Skeletal muscle satellite cell (primary cell): ENCODE measurements at regions not wholly inside any gene's neighbourhood (a gene's known extent, or its start where the extent isn't known, plus 50 kb on each side); places are given as distances from the start of the nearest gene placed in this dataset.
A peak's percentile ranks its signal among the peaks of the same experiment; 100 is the strongest.

Experiments
- H3K27me3 ChIP-seq: 2 replicates; pipeline ENCODE4 v1.7.0; 2013; ENCODE audit warnings: low read length; ENCODE audit not compliant: control insufficient read depth, insufficient read depth
- H3K36me3 ChIP-seq: 2 replicates; pipeline ENCODE4 v1.7.0; 2013; ENCODE audit warnings: mild to moderate bottlenecking, control low read depth, low read length; ENCODE audit not compliant: insufficient read depth
- H3K4me1 ChIP-seq: 2 replicates; pipeline ENCODE4 v1.7.0; 2013; ENCODE audit warnings: low read length; ENCODE audit not compliant: control insufficient read depth, insufficient read depth
- H3K4me2 ChIP-seq: 2 replicates; pipeline ENCODE4 v1.7.0; 2013; ENCODE audit warnings: mild to moderate bottlenecking, low read length
- H3K4me3 ChIP-seq: 2 replicates; pipeline ENCODE4 v1.7.0; 2013; ENCODE audit warnings: low read length
- H3K9ac ChIP-seq: 2 replicates; pipeline ENCODE4 v1.7.0; 2013; ENCODE audit warnings: mild to moderate bottlenecking, low read depth, low read length, moderate library complexity
- H3K9me3 ChIP-seq: replicated peaks from 2 replicates; pipeline ENCODE4 v1.7.0; 2013; ENCODE audit warnings: mild to moderate bottlenecking, control low read depth, low read length

- H3K9me3 ChIP-seq: peaks cover 7% of the 10 kb centered on the region
- peaks cover 4% of the 10 kb centered on the region for H3K4me1 ChIP-seq
- H3K27me3 ChIP-seq: no peaks in the 10 kb centered on the region
Observed at GRCh38 chr18:73717570-73717969, 430.1 kb downstream of the FBXO15 start.

GRCh38 chr18:73715210-73715670 lies 432.4 kb downstream of the FBXO15 start:
- peaks cover 4% of the 10 kb centered on the region for H3K4me1 ChIP-seq
- no peak overlapping the region for H3K4me2 ChIP-seq
- H3K36me3 ChIP-seq: no peaks in the 10 kb centered on the region
- no peak overlapping the region for H3K4me3 ChIP-seq
- peaks cover 4% of the 10 kb centered on the region for H3K9me3 ChIP-seq
- H3K9ac ChIP-seq: no peak overlapping the region
- H3K27me3 ChIP-seq: no peaks in the 10 kb centered on the region

More at GRCh38 chr18:73717570-73717969, 430.1 kb downstream of the FBXO15 start:
- no peak overlapping the region for H3K9ac ChIP-seq
- H3K4me3 ChIP-seq: no peak overlapping the region
- no peak overlapping the region for H3K4me2 ChIP-seq
- no peaks in the 10 kb centered on the region for H3K36me3 ChIP-seq

DNA sequence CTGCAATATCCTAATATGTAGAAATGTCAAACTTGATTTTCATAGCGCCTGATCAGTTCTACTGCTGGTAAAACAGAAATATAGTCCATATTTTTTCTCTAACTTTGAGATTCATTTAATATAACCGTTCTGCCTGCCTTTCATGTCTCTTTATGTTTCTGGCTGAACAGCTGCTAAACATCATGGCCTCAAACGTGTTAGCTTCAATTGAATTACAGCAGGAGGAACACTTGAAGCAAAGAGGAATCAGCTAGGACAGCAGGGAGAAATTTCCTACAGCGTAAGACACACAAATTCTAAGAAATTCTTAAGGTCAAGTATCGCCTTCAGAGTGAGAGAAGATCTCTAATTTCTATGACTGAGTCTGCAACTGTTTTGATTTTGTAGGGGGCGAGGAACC lies 433.2 kb downstream of the FBXO15 start:
- H3K4me3 ChIP-seq: no peak overlapping the region
- no peak overlapping the region for H3K4me2 ChIP-seq
- H3K27me3 ChIP-seq: no peaks in the 10 kb centered on the region
- peaks cover 4% of the 10 kb centered on the region for H3K9me3 ChIP-seq
- H3K9ac ChIP-seq: no peak overlapping the region
- peaks cover 4% of the 10 kb centered on the region for H3K4me1 ChIP-seq
- H3K36me3 ChIP-seq: no peaks in the 10 kb centered on the region

DNA sequence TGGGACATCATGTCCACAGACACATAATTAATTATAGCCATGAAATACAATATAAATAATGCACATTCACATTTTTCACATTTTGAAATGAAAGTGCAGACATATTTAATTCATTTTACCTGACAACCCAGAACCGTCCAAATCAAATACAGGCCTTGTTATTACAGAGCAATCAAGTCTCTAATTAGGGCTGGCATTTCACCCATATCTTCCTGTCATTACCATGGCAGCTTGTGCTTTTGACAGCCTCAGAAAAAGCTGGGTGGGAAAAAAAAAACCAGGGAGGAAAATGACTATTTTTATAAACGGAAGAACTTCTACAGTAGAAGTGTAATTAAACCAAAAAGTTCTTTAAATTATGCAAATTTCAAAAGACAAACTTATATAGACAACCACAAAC lies 436.4 kb downstream of the FBXO15 start:
- H3K36me3 ChIP-seq: no peaks in the 10 kb centered on the region
- H3K27me3 ChIP-seq: no peaks in the 10 kb centered on the region
- peaks cover 4% of the 10 kb centered on the region for H3K9me3 ChIP-seq
- no peak overlapping the region for H3K4me2 ChIP-seq
- H3K9ac ChIP-seq: no peak overlapping the region
- no peak overlapping the region for H3K4me3 ChIP-seq
- peaks cover 2% of the 10 kb centered on the region for H3K4me1 ChIP-seq

GRCh38 chr18:73708591-73708990 lies 439.0 kb downstream of the FBXO15 start:
- Histone ChIP-seq H3K9ac (no peak overlapping the region), H3K4me3 (no peak overlapping the region), H3K9me3 (peaks cover 5% of the 10 kb centered on the region)

GRCh38 chr18:73707035-73707434 lies 440.6 kb downstream of the FBXO15 start:
- H3K4me2 ChIP-seq: no peak overlapping the region
- H3K4me3 ChIP-seq: no peak overlapping the region
- H3K36me3 ChIP-seq: no peaks in the 10 kb centered on the region
- H3K4me1 ChIP-seq: peaks cover 2% of the 10 kb centered on the region
- H3K9ac ChIP-seq: no peak overlapping the region
- H3K9me3 ChIP-seq: peaks cover 5% of the 10 kb centered on the region
- H3K27me3 ChIP-seq: no peaks in the 10 kb centered on the region

More at GRCh38 chr18:73708591-73708990, 439.0 kb downstream of the FBXO15 start:
- Histone ChIP-seq H3K27me3 (no peaks in the 10 kb centered on the region), H3K4me1 (peaks cover 2% of the 10 kb centered on the region), H3K36me3 (no peaks in the 10 kb centered on the region), H3K4me2 (no peak overlapping the region)

GRCh38 chr18:73697353-73697752 lies 450.3 kb downstream of the FBXO15 start:
- H3K9me3 ChIP-seq: no peaks in the 10 kb centered on the region
- H3K4me1 ChIP-seq: no peaks in the 10 kb centered on the region
- no peak overlapping the region for H3K4me3 ChIP-seq
- no peaks in the 10 kb centered on the region for H3K36me3 ChIP-seq
- H3K9ac ChIP-seq: no peak overlapping the region
- no peak overlapping the region for H3K4me2 ChIP-seq
- H3K27me3 ChIP-seq: no peaks in the 10 kb centered on the region

DNA sequence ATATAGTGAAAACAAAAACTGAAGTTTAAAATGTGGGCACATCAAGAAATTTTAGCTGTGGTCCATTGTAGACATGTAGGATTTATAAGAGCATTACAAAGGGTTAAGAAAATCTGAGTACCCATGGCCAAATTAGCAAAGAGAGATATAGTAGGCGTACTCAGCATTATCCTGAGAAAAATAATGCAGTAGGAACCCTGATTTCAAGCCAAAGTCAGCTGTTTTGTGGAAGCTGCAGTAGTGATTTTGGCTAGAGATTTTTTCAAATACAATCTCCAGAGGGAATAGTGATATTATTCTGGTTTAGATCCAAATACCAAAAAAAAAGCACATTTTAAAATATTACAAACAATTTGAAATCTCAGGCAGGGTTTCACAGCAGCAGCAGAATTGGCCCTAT lies 450.9 kb downstream of the FBXO15 start:
- no peaks in the 10 kb centered on the region for H3K9me3 ChIP-seq
- H3K36me3 ChIP-seq: no peaks in the 10 kb centered on the region
- H3K4me1 ChIP-seq: peaks cover 3% of the 10 kb centered on the region
- no peak overlapping the region for H3K4me3 ChIP-seq
- no peak overlapping the region for H3K4me2 ChIP-seq
- no peaks in the 10 kb centered on the region for H3K27me3 ChIP-seq
- H3K9ac ChIP-seq: no peak overlapping the region

GRCh38 chr18:73696171-73696570 lies 451.5 kb downstream of the FBXO15 start:
- H3K4me3 ChIP-seq: no peak overlapping the region

GRCh38 chr18:73693091-73693490 lies 454.5 kb downstream of the FBXO15 start:
- H3K36me3 ChIP-seq: no peaks in the 10 kb centered on the region
- H3K4me3 ChIP-seq: no peak overlapping the region
- no peak overlapping the region for H3K4me2 ChIP-seq
- peaks cover 3% of the 10 kb centered on the region for H3K9me3 ChIP-seq
- peaks cover 36% of the 10 kb centered on the region for H3K4me1 ChIP-seq
- H3K27me3 ChIP-seq: no peaks in the 10 kb centered on the region
- H3K9ac ChIP-seq: no peak overlapping the region

More at GRCh38 chr18:73696171-73696570, 451.5 kb downstream of the FBXO15 start:
- H3K9me3 ChIP-seq: no peaks in the 10 kb centered on the region
- H3K36me3 ChIP-seq: no peaks in the 10 kb centered on the region
- no peak overlapping the region for H3K4me2 ChIP-seq
- no peaks in the 10 kb centered on the region for H3K27me3 ChIP-seq
- no peak overlapping the region for H3K9ac ChIP-seq
- H3K4me1 ChIP-seq: peaks cover 8% of the 10 kb centered on the region

GRCh38 chr18:73691624-73692023 lies 456.0 kb downstream of the FBXO15 start:
- Histone ChIP-seq H3K27me3 (no peaks in the 10 kb centered on the region), H3K9ac (no peak overlapping the region), H3K4me1 (peaks cover 38% of the 10 kb centered on the region), H3K4me2 (no peak overlapping the region), H3K9me3 (peaks cover 3% of the 10 kb centered on the region), H3K36me3 (no peaks in the 10 kb centered on the region), H3K4me3 (no peak overlapping the region)

GRCh38 chr18:73691118-73691517 lies 456.5 kb downstream of the FBXO15 start:
- Histone ChIP-seq H3K27me3 (no peaks in the 10 kb centered on the region), H3K4me2 (no peak overlapping the region), H3K9me3 (peaks cover 3% of the 10 kb centered on the region), H3K4me1 (peaks cover 38% of the 10 kb centered on the region), H3K4me3 (no peak overlapping the region), H3K36me3 (no peaks in the 10 kb centered on the region), H3K9ac (peak overlapping the region; percentile 36)
